GM23338 (cell line): ENCODE measurements at regions not wholly inside any gene's neighbourhood (a gene's known extent, or its start where the extent isn't known, plus 50 kb on each side); places are given as distances from the start of the nearest gene placed in this dataset.

Experiments
- ATAC-seq: fragments of 200-7000 bp; cut with Tn5 transposase; 3 replicates; pipeline ENCODE4 v1.9.1; 2020
- DNase-seq: peaks from one replicate; pipeline ENCODE4 v3.0.0-alpha.2; 2015; ENCODE audit warnings: low spot score
- H2AFZ ChIP-seq: fragments of 200-600 bp; sonication (generic); 2 replicates; pipeline ENCODE4 v1.8.0; 2016; ENCODE audit warnings: antibody characterized with exemption, mild to moderate bottlenecking, moderate library complexity
- H3F3A ChIP-seq: fragments of 200-600 bp; sonication (generic); replicated peaks from 2 replicates; pipeline ENCODE4 v1.8.0; 2017; ENCODE audit warnings: antibody characterized with exemption, mixed run types, low read depth
- H3K27ac ChIP-seq: fragments of 200-600 bp; sonication (generic); 2 replicates; pipeline ENCODE4 v1.6.1; 2016; ENCODE audit warnings: low read depth
- H3K27me3 ChIP-seq: fragments of 200-600 bp; sonication (generic); 2 replicates; pipeline ENCODE4 v1.8.0; 2016; ENCODE audit warnings: mild to moderate bottlenecking, mixed run types, moderate library complexity; ENCODE audit not compliant: insufficient read depth
- H3K36me3 ChIP-seq: fragments of 200-600 bp; sonication (generic); 2 replicates; pipeline ENCODE4 v1.8.0; 2016; ENCODE audit warnings: mild to moderate bottlenecking; ENCODE audit not compliant: insufficient read depth
- H3K4me1 ChIP-seq: fragments of 200-600 bp; sonication (generic); 2 replicates; pipeline ENCODE4 v1.8.0; 2016; ENCODE audit warnings: mild to moderate bottlenecking, moderate library complexity; ENCODE audit not compliant: insufficient read depth
- H3K4me2 ChIP-seq: fragments of 200-600 bp; sonication (generic); 2 replicates; pipeline ENCODE4 v1.7.1; 2017; ENCODE audit warnings: mixed run types
- H3K4me3 ChIP-seq: fragments of 200-600 bp; sonication (generic); 2 replicates; pipeline ENCODE4 v1.6.1; 2016; ENCODE audit warnings: mixed run types
- H3K79me2 ChIP-seq: fragments of 200-600 bp; sonication (generic); replicated peaks from 2 replicates; pipeline ENCODE4 v1.8.0; 2017; ENCODE audit warnings: mild to moderate bottlenecking; ENCODE audit not compliant: insufficient read depth
- H3K9me2 ChIP-seq: fragments of 200-600 bp; sonication (generic); 2 replicates; pipeline ENCODE4 v1.8.0; 2017; ENCODE audit not compliant: insufficient read depth
- H4K20me1 ChIP-seq: fragments of 200-600 bp; sonication (generic); replicated peaks from 2 replicates; pipeline ENCODE4 v1.8.0; 2017; ENCODE audit warnings: mild to moderate bottlenecking; ENCODE audit not compliant: insufficient read depth
- H3K27ac Mint-ChIP-seq: 2 replicates; pipeline ENCODE4 v1.8.0; 2020; ENCODE audit warnings: inconsistent platforms, mild to moderate bottlenecking, moderate library complexity, mixed read lengths
- H3K27me3 Mint-ChIP-seq: 3 replicates; pipeline ENCODE4 v1.8.0; 2022; ENCODE audit warnings: low read depth, mild to moderate bottlenecking, moderate library complexity, mixed read lengths, inconsistent platforms; ENCODE audit not compliant: insufficient read depth, poor library complexity
- H3K36me3 Mint-ChIP-seq: 3 replicates; pipeline ENCODE4 v1.8.0; 2021; ENCODE audit warnings: low read depth, mild to moderate bottlenecking, inconsistent platforms, moderate library complexity, mixed read lengths
- H3K4me1 Mint-ChIP-seq: 3 replicates; pipeline ENCODE4 v1.8.0; 2020; ENCODE audit warnings: mild to moderate bottlenecking, inconsistent platforms, mixed read lengths
- H3K4me3 Mint-ChIP-seq: 3 replicates; pipeline ENCODE4 v1.8.0; 2021; ENCODE audit warnings: moderate library complexity, mild to moderate bottlenecking, inconsistent platforms, mixed read lengths
- H3K9me3 Mint-ChIP-seq: 3 replicates; pipeline ENCODE4 v1.8.0; 2020; ENCODE audit warnings: moderate library complexity, mild to moderate bottlenecking, inconsistent platforms, mixed read lengths
- CREB1 ChIP-seq: fragments of 250-450 bp; sonication (Bioruptor Pico); IDR thresholded peaks from 2 replicates; pipeline ENCODE4 v1.5.0; 2020; ENCODE audit warnings: low read depth, mild to moderate bottlenecking, moderate library complexity
- CTCF ChIP-seq, 2 experiments: fragments of 200-600 bp in 1 of 2; sonication (generic) in 1 of 2; conservative IDR thresholded peaks; 2 replicates each; pipeline versions ENCODE4 v1.5.1 to v1.6.1; 2016 to 2017; ENCODE audit warnings: antibody characterized with exemption in 2 of 2, low read depth in 2 of 2, mild to moderate bottlenecking in 2 of 2, moderate library complexity in 1 of 2
- EZH2 ChIP-seq: fragments of 200-600 bp; sonication (generic); IDR thresholded peaks from one replicate; pipeline ENCODE4 v1.8.0; 2017; ENCODE audit warnings: antibody characterized with exemption, mild to moderate bottlenecking, low read depth; ENCODE audit not compliant: unreplicated experiment
- EZH2phosphoT487 ChIP-seq: fragments of 200-600 bp; sonication (generic); IDR thresholded peaks from one replicate; pipeline ENCODE4 v1.8.1; 2018; ENCODE audit warnings: antibody characterized with exemption; ENCODE audit not compliant: unreplicated experiment
- JUNB ChIP-seq: IDR thresholded peaks from one replicate; pipeline ENCODE4 v1.6.1; 2016; ENCODE audit warnings: antibody characterized with exemption; ENCODE audit not compliant: unreplicated experiment
- NANOG ChIP-seq: IDR thresholded peaks from 2 replicates; pipeline ENCODE4 v1.6.1; 2016; ENCODE audit warnings: antibody characterized with exemption, borderline replicate concordance
- POLR2AphosphoS5 ChIP-seq: IDR thresholded peaks from 2 replicates; pipeline ENCODE4 v1.6.1; 2016; ENCODE audit warnings: antibody characterized with exemption, low read depth
- REST ChIP-seq: IDR thresholded peaks from one replicate; pipeline ENCODE4 v1.6.1; 2018; ENCODE audit warnings: antibody characterized with exemption; ENCODE audit not compliant: unreplicated experiment
- STAT1 ChIP-seq: IDR thresholded peaks from one replicate; pipeline ENCODE4 v1.6.1; 2016; ENCODE audit warnings: antibody characterized with exemption; ENCODE audit not compliant: unreplicated experiment
- ZNF114 ChIP-seq: fragments of 250-450 bp; sonication (Bioruptor Pico); IDR thresholded peaks from 2 replicates; pipeline ENCODE4 v1.5.0; 2020; ENCODE audit warnings: mild to moderate bottlenecking, moderate library complexity
- ZNF331 ChIP-seq: fragments of 250-450 bp; sonication (Bioruptor Pico); IDR thresholded peaks from 2 replicates; pipeline ENCODE4 v1.5.0; 2020; ENCODE audit warnings: low read depth, mild to moderate bottlenecking, moderate library complexity
- ZNF462 ChIP-seq: fragments of 250-450 bp; sonication (Bioruptor Pico); IDR thresholded peaks from 2 replicates; pipeline ENCODE4 v1.5.0; 2020; ENCODE audit warnings: mild to moderate bottlenecking, moderate library complexity
- TF ChIP-seq, protein P1 (sequence below): IDR thresholded peaks from 2 replicates; pipeline ENCODE4 v1.6.1; 2016; ENCODE audit warnings: antibody characterized with exemption

DNA sequence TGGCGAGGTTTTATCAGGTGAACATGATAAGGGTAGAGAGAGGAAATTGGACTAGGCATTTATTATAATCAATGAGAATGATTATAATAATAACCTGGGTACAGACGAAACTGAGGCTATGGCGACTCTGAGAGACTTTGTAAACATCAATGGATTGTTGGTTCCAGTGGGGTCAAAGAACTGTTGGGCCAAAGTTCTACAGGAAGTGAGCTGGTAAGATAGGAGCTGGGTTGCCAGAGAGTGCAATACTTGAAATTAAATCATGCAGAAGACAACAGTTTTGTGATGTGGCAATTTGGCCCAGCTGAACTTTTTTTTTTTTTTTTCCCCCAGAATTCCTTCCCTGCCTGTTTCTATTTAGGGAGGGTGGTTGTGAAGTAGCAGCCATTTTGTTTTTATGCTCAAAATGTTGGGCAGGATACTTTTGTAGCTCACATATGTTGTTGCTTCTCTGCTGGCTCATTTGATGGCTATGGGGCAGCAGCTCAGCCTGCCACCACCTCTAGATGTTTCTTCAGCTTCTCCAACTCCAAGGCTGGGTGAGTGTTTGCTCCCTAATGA lies 286.5 kb upstream of the B3GALT2 start:
- H3K4me3 ChIP-seq: no peak overlapping the region
- H3K79me2 ChIP-seq: no peaks in the 10 kb centered on the region
- TF ChIP-seq ZNF331 (CRISPR knock-in tag): no peak
- TF ChIP-seq EZH2phosphoT487: no peak
- no peak for TF ChIP-seq STAT1
- TF ChIP-seq CTCF (conservative IDR thresholded peaks at IDR 0.05; ENCODE audit: low read depth in 2 of 2): no peak
- no peak for TF ChIP-seq NANOG
- no peak for TF ChIP-seq JUNB
- no peak for TF ChIP-seq EZH2
- no peak for TF ChIP-seq REST
- TF ChIP-seq POLR2AphosphoS5: no peak
- no peak for TF ChIP-seq CREB1 (CRISPR knock-in tag)
- TF ChIP-seq, protein P1, sequence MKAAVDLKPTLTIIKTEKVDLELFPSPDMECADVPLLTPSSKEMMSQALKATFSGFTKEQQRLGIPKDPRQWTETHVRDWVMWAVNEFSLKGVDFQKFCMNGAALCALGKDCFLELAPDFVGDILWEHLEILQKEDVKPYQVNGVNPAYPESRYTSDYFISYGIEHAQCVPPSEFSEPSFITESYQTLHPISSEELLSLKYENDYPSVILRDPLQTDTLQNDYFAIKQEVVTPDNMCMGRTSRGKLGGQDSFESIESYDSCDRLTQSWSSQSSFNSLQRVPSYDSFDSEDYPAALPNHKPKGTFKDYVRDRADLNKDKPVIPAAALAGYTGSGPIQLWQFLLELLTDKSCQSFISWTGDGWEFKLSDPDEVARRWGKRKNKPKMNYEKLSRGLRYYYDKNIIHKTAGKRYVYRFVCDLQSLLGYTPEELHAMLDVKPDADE: no peak
- no peak for TF ChIP-seq ZNF462 (CRISPR knock-in tag)
- TF ChIP-seq ZNF114 (CRISPR knock-in tag): no peak
- peaks cover 3% of the 10 kb centered on the region for H3K27me3 Mint-ChIP-seq
- no peaks in the 10 kb centered on the region for H3K27me3 ChIP-seq
- no peak overlapping the region for H3K4me2 ChIP-seq
- H3K4me1 ChIP-seq: no peaks in the 10 kb centered on the region
- no peak overlapping the region for H3K27ac ChIP-seq
- no peaks in the 10 kb centered on the region for H3K36me3 ChIP-seq
- H3K36me3 Mint-ChIP-seq: no peaks in the 10 kb centered on the region
- H3K4me1 Mint-ChIP-seq: peaks cover 5% of the 10 kb centered on the region; the same call in 2 of the 3 replicates
- no peaks in the 10 kb centered on the region for H3F3A ChIP-seq
- no peaks in the 10 kb centered on the region for H4K20me1 ChIP-seq
- no peaks in the 10 kb centered on the region; the same call in 1 of the 3 replicates for H3K9me3 Mint-ChIP-seq
- H3K9me2 ChIP-seq: 0 out of 2 replicates have a peak, but pooled peaks cover 5% of the 10 kb centered on the region
- no peak overlapping the region for H3K27ac Mint-ChIP-seq
- ATAC-seq (no peak), DNase-seq (no peak)
- no peak overlapping the region for H3K4me3 Mint-ChIP-seq
- no peak overlapping the region for H2AFZ ChIP-seq
